GM21737 (cell line): ENCODE measurements at regions not wholly inside any gene's neighbourhood (a gene's known extent, or its start where the extent isn't known, plus 50 kb on each side); places are given as distances from the start of the nearest gene placed in this dataset.

Experiments
- ATAC-seq: cut with Tn5 transposase; IDR thresholded peaks from one replicate; pipeline ENCODE4 v1.9.1; 2021; ENCODE audit warnings: mild to moderate bottlenecking, moderate library complexity; ENCODE audit not compliant: unreplicated experiment

DNA sequence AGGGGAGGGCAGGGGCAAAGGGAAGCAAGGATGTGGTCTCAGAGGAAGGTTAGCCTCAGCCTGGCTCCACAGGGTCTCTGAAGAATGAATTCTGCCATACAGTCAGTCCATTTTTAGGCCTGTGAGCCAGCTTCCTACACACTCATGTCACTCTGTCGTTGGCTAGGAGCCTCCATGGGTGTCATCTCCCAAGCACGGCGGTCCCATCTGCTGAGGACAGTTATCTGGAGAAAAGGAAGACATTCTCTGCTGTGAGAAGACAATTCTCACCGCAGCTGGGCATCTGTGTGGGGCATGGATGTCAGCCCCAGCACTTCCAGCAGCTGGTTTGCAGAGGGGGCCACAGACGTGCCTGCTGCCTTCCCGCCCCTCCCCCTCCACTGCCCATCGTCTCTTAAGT, 167.6 kb downstream of the LINC00237 start:
- ATAC-seq: no peak

DNA sequence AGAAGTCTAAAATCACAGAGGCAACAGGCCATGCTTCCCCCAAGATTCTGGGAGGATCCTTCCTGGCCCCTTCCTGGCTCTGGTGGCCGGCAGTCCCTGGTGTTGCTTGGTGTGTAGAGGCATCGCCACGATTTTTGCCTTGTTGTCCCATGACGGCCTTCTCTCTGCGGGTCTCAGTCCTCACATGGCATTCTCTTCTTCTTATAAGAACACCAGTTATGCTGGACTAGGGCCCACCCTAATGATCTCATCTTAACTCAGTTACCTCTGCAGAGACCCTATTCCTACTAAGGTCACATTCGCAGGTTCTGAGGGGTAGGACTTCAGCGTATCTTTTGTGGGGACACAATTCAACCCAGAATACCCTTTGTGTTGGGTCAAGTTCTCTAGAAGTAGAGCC, 168.0 kb downstream of the LINC00237 start:
- no peak for ATAC-seq

DNA sequence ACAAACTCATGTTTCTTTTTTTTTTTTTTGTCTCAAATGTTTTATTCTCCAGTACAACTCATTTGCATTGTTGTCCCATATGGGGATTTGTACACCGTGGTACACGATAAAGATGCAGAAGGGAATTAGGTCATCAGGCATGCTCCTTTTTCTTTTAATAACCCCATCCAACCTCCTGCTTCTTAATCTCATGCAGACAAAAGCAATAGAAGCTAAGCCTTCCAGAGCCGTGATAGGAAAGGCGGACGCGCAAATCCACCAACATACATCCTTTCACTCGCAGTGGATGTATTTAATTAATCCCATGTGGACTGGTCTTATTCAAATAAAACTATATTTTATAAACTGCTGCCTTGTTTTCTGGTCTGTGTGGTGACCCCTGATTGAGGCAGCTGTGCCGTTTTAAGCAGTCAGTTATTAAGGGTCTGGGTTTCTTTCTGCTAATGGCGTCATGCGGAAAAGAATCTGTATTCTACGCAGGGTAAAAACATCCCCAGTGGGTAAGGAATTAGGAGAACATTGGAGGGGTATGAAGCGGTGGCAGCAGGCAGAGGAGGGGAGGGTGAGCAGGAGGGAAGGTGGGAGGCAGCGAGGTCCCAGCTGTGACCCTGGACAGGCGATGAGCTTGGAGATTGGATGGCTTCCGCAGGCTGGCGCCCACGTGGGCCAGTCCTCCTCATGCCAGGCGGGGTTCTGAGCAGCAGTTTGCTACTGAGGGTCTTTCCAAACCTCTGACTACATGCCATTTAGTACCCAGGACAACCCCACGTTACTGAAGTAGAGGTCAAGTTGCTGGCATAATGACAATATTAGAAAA, 172.8 kb downstream of the LINC00237 start:
- no peak for ATAC-seq

DNA sequence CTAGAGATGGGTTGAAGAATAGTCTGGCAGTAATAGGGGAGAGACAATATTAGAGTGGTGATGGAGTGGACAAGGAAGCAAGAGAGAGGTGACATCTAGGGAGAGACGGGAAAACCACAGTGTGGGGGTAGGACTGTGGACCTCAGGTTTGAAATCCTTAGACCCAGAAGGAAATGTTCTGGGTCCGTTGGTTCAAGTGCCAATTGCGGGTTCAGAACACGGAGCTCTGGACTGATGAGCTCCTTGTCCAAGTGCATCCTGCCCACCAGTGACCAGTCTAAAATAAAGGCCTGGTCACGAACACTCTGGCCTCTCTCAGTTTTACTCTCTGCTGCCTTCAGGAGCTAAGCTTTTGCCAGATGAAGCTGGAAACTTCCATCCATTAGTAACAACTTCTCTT, 174.0 kb downstream of the LINC00237 start:
- no peak for ATAC-seq

DNA sequence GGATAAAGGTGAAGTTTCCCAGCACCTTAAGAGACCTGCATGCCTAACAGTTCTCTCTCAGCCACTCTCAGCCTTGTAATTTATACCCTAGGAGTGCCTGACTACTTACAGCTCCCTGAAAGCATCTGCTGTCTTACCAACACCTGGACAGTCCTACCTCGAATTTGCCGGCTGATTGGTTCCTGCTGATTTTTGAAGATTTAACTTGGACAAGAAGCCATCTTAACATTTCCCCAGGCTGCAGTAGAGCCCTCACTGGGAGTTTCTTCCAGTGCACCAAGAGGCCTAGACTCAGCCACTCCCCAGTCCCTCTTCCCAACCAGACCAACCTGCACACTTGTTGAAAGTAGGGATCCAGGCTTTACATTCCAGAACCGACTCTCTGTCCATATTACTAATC, 174.5 kb downstream of the LINC00237 start:
- no peak for ATAC-seq

DNA sequence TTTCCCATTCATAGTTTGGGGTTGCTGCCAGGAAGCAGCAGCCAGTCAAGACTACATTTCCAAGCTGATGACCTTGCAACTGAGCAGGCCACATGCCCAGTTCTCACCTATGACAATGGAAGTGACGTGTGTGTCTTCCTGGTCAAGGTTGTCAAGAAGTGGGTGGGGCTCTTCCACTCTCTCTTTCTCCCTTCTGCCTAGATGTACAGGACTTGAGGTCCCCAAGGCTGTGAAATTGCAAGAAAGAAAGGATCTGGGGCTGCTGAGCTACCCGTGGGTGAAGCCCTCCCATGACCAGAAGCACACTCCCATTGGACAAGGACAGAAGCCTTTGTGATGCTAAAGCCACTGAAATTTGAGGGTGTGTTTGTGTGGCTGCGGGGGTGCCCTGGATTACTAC, 175.1 kb downstream of the LINC00237 start:
- ATAC-seq: no peak

DNA sequence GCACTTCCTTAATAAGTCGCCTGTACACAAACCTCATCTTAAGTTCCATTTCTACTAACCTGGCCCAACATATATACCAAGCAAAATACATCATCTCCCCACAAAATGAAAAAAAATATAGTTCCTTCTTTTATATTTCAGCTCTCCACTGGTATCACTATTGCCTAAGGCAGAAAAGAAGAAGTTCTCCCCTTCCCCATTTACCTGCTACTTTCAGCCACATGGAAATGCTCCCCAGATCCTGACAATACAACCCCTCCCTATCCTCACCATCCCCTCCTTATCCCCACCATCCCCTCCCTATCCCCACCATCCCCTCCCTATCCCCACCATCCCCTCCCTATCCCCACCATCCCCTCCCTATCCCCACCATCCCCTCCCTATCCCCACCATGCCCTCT, 175.7 kb downstream of the LINC00237 start:
- ATAC-seq: no peak

DNA sequence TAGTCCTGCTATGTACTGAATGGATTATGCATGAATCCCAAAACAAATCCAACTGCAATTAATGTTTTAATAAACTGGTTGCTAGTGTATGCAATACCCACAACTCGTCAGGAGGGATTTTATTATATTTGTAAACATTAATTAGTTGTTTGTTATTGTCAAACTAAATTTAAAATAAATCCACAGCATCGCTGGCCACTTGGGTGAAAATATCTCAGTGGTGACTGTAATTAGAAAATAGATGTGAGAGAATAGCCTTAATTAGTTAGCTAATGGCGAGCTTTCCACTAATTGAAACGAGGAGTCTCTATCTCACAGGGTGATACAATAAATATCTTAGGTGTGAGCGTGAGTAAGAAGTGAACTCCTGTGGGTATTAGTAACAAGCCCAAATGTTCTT, 176.8 kb downstream of the LINC00237 start:
- no peak for ATAC-seq

DNA sequence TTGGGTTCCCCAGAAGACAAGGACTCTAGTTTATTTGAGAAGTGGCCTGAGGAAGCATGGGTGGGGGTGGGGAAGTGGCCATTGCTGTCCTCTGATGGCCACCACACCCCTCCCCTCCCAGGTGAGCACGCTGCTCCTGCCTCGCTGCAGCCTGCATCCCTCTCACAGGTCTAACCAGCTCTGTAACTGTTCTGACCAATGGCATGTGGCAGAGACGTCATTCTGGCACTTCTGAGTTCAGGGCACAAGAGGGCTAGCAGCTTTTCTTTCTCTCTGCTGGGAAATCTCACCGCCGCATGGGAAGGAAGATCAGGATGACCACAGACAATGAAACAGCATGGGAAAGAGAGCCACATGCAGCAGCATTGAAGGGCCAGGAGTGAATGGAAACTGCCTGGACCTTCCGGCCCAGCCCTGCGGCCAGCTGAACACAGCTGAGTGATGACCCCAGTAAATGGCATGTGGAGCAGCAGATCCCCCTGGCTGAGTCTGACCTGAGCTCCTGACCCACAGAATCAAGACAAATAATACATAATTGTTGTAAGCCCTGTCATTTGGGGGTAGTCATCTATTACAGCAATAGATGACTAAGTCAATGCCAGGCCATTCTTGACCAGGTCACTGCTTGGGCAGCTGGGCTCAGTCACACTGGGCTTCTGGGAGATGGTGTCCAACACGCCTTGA, 179.8 kb downstream of the LINC00237 start:
- ATAC-seq: no peak

DNA sequence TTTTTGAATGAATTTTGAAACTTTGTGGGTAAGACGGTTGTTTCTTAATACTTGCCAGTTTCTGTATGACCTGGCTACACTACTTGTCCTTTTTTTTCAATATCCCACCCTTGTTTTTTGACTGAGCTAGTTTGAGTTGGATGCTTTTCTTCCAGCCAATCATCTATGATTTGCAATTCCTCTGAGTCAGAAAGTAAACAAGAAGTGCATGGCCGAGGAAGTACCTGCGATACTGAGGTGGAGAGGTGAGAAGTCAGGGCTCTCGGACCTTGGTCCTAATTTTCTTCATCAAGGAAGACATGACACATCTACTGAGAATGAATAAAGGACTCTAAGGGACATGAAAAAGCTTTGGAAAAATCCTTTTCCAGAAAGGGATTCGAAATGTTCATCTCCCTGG, 185.7 kb downstream of the LINC00237 start:
- ATAC-seq: no peak

DNA sequence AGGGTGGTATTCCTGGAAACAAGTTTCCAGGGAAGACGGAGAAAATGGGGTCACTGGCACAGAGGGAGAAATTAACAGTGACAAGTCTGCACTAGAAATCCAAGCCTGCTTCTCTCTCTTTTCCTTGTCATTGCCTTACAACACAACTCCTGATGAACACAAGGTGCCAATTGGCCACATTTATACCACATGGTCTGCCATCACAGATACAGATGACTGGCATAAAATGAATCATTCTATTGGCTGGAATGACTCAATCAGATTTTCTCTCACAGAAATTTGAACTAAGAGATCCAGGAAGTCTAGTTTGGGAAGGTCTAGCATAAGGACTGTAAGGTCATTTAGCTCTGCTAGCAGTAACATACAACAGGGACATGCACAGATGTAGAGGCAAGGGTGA, 190.3 kb downstream of the LINC00237 start:
- ATAC-seq: no peak

DNA sequence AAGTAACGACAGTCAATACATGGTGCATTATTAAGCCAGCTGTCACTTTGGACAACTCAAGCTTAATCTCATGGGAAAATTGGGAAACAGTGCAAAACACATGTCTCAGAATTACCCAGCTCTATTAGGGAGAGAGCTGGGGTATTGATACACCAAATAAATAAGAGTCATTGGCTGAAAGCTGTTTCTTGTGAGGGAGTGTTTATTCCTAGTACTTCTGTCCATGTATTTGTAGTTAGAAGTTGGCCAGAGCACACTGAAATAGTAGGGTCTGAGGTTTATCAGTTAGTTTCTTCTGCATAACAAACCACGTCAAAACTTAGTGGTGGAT, 192.0 kb upstream of the RALGAPA2 start:
- no peak for ATAC-seq

DNA sequence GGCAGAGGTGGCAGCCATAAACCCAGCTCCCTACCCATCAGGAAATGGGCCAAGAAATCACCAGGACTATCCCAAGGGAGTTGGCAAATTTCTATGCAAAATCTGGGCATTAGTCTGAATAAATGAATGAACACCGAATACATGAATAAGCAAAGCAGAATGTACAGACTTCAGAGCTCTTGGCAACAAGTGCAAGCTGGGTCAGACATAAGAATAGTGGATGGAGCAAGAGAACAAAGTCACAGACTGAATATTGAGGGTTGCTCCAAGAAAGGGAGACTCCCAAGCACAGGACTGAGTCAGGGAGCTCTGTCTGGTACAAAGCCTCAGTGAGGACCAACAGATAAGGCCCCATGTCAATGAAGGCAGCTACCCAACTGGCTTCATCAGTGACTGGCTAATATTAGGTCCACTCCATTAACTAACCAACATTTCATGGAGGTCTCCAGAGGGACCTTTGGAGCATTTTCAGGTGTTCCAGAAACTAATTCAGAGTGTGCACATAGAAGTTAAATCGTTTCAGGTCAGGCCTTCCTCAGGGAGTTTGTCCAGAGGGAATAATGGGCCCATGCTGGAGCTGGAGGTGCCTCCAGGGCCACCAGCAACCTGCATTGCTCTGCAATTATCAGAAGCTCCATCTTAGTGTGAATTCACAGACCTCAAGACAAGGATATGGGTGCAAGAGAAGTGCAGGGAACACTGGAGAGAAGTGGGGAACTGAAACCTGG, 191.5 kb upstream of the RALGAPA2 start:
- no peak for ATAC-seq

DNA sequence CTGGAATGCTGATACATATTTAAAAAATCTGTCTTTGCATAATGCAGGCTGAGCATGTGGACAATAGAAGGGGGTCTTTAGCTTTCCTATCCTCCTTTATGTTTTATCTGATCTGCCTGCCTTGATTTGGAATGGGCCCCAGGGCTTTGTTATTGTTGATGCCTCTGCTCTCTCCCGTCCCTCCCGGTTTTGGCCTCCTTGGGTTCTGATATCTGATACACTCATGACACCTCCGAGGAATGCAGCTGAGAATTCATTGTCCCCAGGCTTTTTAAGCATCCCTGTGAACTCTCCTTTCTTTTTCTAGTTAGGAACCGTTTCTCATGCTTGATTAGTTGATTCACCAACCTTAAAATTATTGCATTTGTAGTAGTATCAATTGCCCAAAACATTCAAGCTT, 185.5 kb upstream of the RALGAPA2 start:
- no peak for ATAC-seq

DNA sequence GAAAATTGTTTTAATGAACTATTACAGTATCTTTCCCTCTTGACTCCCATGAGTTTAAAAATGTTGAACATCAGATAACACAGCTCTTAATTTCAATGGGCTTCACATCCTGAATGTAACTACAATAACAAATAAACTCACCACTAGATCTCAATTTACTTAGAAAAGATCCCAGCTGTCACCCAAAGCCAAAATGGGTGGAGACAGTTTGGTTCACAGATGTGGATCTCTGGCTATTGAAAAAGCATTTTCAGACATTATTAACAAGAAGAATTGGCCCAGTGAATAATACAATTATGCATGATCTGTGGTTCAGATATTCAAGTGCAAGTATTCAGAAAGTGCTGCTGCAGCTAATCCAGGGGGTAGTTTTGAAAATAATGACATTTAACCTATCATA, 184.7 kb upstream of the RALGAPA2 start:
- no peak for ATAC-seq

DNA sequence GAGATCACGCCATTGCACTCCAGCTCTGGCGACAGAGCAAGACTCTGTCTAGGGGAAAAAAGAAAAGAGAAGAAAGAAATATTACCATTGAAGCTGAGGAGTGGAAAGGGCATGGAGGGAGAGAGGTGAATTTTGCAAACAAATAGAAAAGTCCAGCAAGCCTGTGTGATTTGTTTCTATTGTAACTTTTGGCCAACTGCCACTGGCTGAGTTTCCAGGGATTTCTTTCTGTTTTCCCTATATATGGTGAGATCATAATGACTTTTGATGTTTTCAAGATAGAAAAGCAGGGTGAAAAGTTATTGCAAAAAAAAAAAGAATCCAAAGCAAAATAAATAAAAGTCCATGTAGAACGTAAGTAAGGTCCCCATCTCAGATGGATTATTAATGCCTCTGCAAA, 184.2 kb upstream of the RALGAPA2 start:
- ATAC-seq: no peak

DNA sequence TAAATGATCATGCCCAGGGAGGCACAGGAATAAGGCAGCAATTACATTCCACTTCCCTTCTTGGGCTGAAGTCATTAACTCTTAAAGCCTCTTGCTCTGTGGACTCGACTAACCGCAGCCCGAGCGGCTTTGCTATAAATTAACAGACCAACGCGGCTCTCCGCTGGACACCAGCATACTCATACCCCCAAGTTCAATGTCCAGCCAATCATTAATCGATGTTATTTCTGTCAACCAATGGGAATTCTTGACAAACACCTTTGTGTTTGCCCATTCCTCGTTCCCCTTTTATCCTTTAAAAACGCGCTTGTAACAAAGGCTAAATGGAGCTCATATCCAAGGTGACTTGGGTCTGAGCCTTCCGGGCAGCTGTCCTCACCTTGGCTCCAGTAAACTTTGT, 183.1 kb upstream of the RALGAPA2 start:
- ATAC-seq: no peak

DNA sequence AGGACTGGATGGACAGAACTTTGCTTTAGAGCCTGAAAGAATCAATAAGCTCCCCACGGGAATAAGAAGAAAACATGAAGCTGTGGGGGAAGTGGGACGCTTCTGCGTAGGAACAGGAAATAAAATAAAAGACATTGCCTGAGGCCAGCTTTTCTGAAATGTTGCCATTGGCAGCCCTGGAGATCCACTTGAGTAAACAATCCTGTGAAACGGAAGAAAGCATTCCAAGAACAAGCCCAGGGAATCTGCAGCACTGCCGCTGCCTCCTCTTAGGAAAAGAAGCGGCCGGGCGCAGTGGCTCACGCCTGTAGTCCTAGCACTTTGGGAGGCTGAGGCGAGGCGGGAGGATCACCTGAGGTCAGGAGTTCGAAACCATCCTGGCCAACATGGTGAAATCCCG, 182.3 kb upstream of the RALGAPA2 start:
- ATAC-seq: no peak

DNA sequence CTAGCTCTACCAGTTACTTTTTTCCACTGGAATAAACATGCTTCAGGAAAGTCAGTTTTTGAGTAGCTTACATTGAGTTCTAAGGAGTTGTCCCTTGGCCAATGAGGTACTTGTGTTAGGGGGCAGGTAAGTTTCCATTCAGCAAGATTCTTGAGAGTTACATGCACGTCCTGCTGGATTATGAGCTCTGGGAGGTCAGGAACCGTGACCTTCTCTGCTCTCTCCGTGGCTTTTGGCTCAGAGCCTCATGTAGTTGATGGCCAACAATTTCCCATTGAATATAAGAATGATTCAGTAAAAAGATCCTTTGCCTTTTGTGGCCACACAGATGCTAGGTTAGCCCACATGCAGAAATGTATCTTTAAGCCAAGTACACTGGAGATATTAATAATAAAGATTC, 181.8 kb upstream of the RALGAPA2 start:
- ATAC-seq: no peak

DNA sequence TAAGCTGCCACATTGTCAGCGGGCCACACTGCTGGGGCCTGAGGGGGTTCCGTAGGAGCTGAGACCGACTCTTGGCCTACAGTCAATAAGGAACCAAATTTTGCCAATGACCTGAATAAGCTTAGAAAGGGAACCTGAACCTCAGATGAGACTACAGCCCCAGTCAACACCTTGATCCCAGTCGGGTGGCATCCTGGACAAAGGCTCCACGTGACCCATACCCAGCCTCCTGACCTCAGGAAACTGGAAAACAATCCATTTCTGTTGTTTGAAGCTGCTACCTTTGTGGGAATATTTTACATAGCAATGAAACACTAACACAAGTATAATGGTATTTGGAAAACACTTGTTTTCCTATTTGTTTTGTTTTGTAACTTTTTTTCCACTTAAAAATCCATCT, 179.9 kb upstream of the RALGAPA2 start:
- ATAC-seq: no peak

DNA sequence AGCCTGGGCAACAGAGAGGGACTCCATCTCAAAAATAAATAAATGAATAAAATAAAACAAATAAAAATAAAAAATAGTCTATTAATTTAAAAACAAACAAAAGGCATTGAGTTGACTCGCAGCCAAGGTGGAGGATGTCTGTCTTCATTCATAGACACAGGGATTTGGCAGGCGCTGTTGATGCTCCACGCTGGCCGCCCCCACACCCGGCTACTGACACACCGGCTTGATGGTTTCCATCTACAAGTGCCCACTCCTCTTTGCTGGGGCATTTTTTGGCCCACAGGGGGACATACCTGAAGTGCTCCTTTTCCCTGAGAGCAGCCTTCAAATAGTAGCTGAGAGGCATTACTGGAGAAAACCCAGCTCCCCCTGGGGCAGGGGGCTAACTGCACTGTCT, 178.3 kb upstream of the RALGAPA2 start:
- ATAC-seq: no peak

DNA sequence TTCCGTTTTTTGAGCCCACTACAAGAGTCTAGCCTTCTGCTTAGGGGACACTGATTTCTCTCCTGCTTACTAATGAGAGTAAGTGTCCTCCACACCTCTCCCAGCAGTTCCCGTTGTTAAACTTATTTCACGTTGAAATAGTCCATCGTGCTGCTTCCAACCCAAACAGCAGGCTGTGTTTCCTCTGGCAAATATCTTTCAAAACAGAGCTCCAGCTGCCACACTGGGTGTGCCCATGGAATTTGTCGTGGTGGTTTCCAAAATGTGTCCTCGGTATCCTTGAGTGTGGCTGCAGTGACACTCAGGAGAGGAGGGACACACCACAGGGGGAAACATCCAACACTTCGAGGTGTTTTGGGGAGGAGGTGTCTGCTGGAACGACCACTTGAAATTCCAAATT, 176.5 kb upstream of the RALGAPA2 start:
- ATAC-seq: no peak
